ENCODE measurements at regions not wholly inside any gene's neighbourhood (a gene's known extent, or its start where the extent isn't known, plus 50 kb on each side); places are given as distances from the start of the nearest gene placed in this dataset.

- TF ChIP-seq SIN3B (IDR thresholded peaks at IDR 0.05; ENCODE audit: low read length) (no peak), KLF16 (CRISPR knock-in tag; IDR thresholded peaks at IDR 0.05) (no peak), POLR2A (IDR thresholded peaks at IDR 0.05; ENCODE audit: insufficient read depth in 1 of 2, low read depth in 2 of 2, low read length in 2 of 2) (no peak), TCF7L2 (IDR thresholded peaks at IDR 0.05; ENCODE audit: low read depth, low read length) (no peak), JUN (CRISPR knock-in tag; IDR thresholded peaks at IDR 0.05) (no peak), ZNF782 (CRISPR knock-in tag; IDR thresholded peaks at IDR 0.05; ENCODE audit: borderline replicate concordance) (no peak), PHB2 (IDR thresholded peaks at IDR 0.05; ENCODE audit: partially characterized antibody) (no peak), AFF4 (CRISPR knock-in tag; IDR thresholded peaks at IDR 0.05) (no peak)
- TF ChIP-seq, protein P1, sequence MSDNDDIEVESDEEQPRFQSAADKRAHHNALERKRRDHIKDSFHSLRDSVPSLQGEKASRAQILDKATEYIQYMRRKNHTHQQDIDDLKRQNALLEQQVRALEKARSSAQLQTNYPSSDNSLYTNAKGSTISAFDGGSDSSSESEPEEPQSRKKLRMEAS (IDR thresholded peaks at IDR 0.05), result no peak
- TF ChIP-seq, protein P2, sequence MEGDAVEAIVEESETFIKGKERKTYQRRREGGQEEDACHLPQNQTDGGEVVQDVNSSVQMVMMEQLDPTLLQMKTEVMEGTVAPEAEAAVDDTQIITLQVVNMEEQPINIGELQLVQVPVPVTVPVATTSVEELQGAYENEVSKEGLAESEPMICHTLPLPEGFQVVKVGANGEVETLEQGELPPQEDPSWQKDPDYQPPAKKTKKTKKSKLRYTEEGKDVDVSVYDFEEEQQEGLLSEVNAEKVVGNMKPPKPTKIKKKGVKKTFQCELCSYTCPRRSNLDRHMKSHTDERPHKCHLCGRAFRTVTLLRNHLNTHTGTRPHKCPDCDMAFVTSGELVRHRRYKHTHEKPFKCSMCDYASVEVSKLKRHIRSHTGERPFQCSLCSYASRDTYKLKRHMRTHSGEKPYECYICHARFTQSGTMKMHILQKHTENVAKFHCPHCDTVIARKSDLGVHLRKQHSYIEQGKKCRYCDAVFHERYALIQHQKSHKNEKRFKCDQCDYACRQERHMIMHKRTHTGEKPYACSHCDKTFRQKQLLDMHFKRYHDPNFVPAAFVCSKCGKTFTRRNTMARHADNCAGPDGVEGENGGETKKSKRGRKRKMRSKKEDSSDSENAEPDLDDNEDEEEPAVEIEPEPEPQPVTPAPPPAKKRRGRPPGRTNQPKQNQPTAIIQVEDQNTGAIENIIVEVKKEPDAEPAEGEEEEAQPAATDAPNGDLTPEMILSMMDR (CRISPR knock-in tag; IDR thresholded peaks at IDR 0.05), result no peak
These were observed 829.5 kb downstream of the TLE4 start for GRCh38 chr9:80401243-80401642.
